Mesendoderm (in vitro differentiated cells): ENCODE measurements at regions not wholly inside any gene's neighbourhood (a gene's known extent, or its start where the extent isn't known, plus 50 kb on each side); places are given as distances from the start of the nearest gene placed in this dataset.

ENCODE experiments used
- DNase-seq: peaks from one replicate; pipeline ENCODE4 v3.0.0; 2013
- H2AK5ac ChIP-seq: 2 replicates; pipeline ENCODE4 v1.6.1; 2013; ENCODE audit warnings: low read length, inconsistent platforms
- H2BK120ac ChIP-seq: 2 replicates; pipeline ENCODE4 v1.6.1; 2013; ENCODE audit warnings: low read depth, mild to moderate bottlenecking, low read length, moderate library complexity, mixed read lengths
- H2BK15ac ChIP-seq: replicated peaks from 2 replicates; pipeline ENCODE4 v1.6.1; 2013; ENCODE audit warnings: low read depth, mild to moderate bottlenecking, moderate library complexity
- H2BK5ac ChIP-seq: 2 replicates; pipeline ENCODE4 v1.6.1; 2013; ENCODE audit warnings: low read length, inconsistent platforms
- H3K18ac ChIP-seq: 2 replicates; pipeline ENCODE4 v1.6.1; 2013; ENCODE audit warnings: mild to moderate bottlenecking, low read length, mixed read lengths
- H3K23ac ChIP-seq: one replicate; pipeline ENCODE4 v1.6.1; 2013; ENCODE audit warnings: low read length
- H3K27ac ChIP-seq: 2 replicates; pipeline ENCODE4 v1.5.1; 2013; ENCODE audit warnings: low read depth, mild to moderate bottlenecking, inconsistent platforms, low read length, moderate library complexity
- H3K27me3 ChIP-seq: 2 replicates; pipeline ENCODE4 v1.6.1; 2013; ENCODE audit warnings: low read length, control low read depth, mild to moderate bottlenecking, inconsistent platforms; ENCODE audit not compliant: insufficient read depth, poor library complexity
- H3K36me3 ChIP-seq: 2 replicates; pipeline ENCODE4 v1.6.1; 2013; ENCODE audit warnings: low read length, inconsistent platforms; ENCODE audit not compliant: control insufficient read depth, insufficient read depth
- H3K4ac ChIP-seq: one replicate; pipeline ENCODE4 v1.6.1; 2013; ENCODE audit warnings: low read depth, mild to moderate bottlenecking, low read length, moderate library complexity
- H3K4me1 ChIP-seq: 2 replicates; pipeline ENCODE4 v1.6.1; 2013; ENCODE audit warnings: low read depth, low read length, inconsistent platforms; ENCODE audit not compliant: control insufficient read depth
- H3K4me2 ChIP-seq: 2 replicates; pipeline ENCODE4 v1.6.1; 2013; ENCODE audit warnings: low read length
- H3K4me3 ChIP-seq: 2 replicates; pipeline ENCODE4 v1.5.1; 2013; ENCODE audit warnings: mild to moderate bottlenecking, low read length
- H3K56ac ChIP-seq: one replicate; pipeline ENCODE4 v1.6.1; 2013; ENCODE audit warnings: low read length
- H3K79me1 ChIP-seq: 2 replicates; pipeline ENCODE4 v1.6.1; 2013; ENCODE audit warnings: low read length, inconsistent platforms
- H3K79me2 ChIP-seq: 2 replicates; pipeline ENCODE4 v1.6.1; 2013; ENCODE audit warnings: mild to moderate bottlenecking, low read length; ENCODE audit not compliant: control insufficient read depth, insufficient read depth
- H3K9ac ChIP-seq: 2 replicates; pipeline ENCODE4 v1.6.1; 2013; ENCODE audit warnings: low read length, inconsistent platforms
- H4K5ac ChIP-seq: one replicate; pipeline ENCODE4 v1.6.1; 2013; ENCODE audit warnings: low read length
- H4K8ac ChIP-seq: one replicate; pipeline ENCODE4 v1.6.1; 2013; ENCODE audit warnings: low read depth, mild to moderate bottlenecking, control low read depth, low read length, moderate library complexity
- WGBS: extraction: QIAGEN DNeasy Blood & Tissue Kit; methylation state at CpG from one replicate; pipeline ENCODE4 v1.1.7; 2013; ENCODE audit warnings: low lambda C conversion rate, missing lambda C conversion rate; ENCODE audit not compliant: insufficient coverage; ENCODE audit errors: extremely low coverage; 5-methylcytosine and 5-hydroxymethylcytosine counted together

- Histone ChIP-seq H3K4me1 (peaks cover 5% of the 10 kb centered on the region), H3K27ac (peak overlapping the region; percentile 16), H4K8ac (no peak overlapping the region), H3K79me2 (no peaks in the 10 kb centered on the region), H3K36me3 (no peaks in the 10 kb centered on the region), H3K4ac (no peak overlapping the region), H3K4me2 (no peak overlapping the region), H2BK15ac (no peak overlapping the region), H3K56ac (peak overlapping the region; percentile 54), H3K79me1 (no peaks in the 10 kb centered on the region), H3K23ac (no peak overlapping the region), H2BK5ac (peak overlapping the region; percentile 54), H3K27me3 (no peaks in the 10 kb centered on the region), H2BK120ac (no peak overlapping the region), H3K18ac (peak overlapping the region; percentile 13), H3K9ac (no peak overlapping the region), H3K4me3 (no peak overlapping the region), H4K5ac (no peak overlapping the region), H2AK5ac (peak overlapping the region; percentile 72)
- DNase-seq = peak; percentile 67
- no CpG with 5 or more reads among the region's 12 CpGs for WGBS
These were observed 94.0 kb upstream of the RALGAPA2 start for GRCh38 chr20:20806121-20807095.

- Histone ChIP-seq H3K23ac (no peak overlapping the region), H3K27me3 (no peaks in the 10 kb centered on the region), H3K27ac (no peak overlapping the region), H2BK5ac (no peak overlapping the region), H2AK5ac (no peak overlapping the region), H3K18ac (peak overlapping the region; percentile 66), H3K9ac (no peak overlapping the region), H3K79me2 (no peaks in the 10 kb centered on the region), H3K4me2 (no peak overlapping the region), H2BK120ac (no peak overlapping the region), H3K79me1 (no peaks in the 10 kb centered on the region), H3K4me1 (peaks cover 5% of the 10 kb centered on the region), H2BK15ac (no peak overlapping the region), H3K4me3 (no peak overlapping the region), H3K56ac (no peak overlapping the region), H4K8ac (no peak overlapping the region), H3K4ac (no peak overlapping the region), H4K5ac (no peak overlapping the region), H3K36me3 (no peaks in the 10 kb centered on the region)
- no CpG with 5 or more reads among the region's 3 CpGs for WGBS
- no peak for DNase-seq
These were observed 90.6 kb upstream of the RALGAPA2 start for GRCh38 chr20:20803011-20803410.

- Histone ChIP-seq H3K4me1 (peaks cover 5% of the 10 kb centered on the region), H3K23ac (no peak overlapping the region), H2BK120ac (no peak overlapping the region), H3K4me2 (no peak overlapping the region), H3K4ac (no peak overlapping the region), H3K56ac (no peak overlapping the region), H3K27me3 (no peaks in the 10 kb centered on the region), H2AK5ac (no peak overlapping the region), H3K79me1 (no peaks in the 10 kb centered on the region), H3K9ac (no peak overlapping the region), H3K36me3 (no peaks in the 10 kb centered on the region), H3K4me3 (no peak overlapping the region), H4K8ac (no peak overlapping the region), H2BK15ac (no peak overlapping the region), H3K27ac (no peak overlapping the region), H3K79me2 (no peaks in the 10 kb centered on the region), H3K18ac (no peak overlapping the region), H2BK5ac (no peak overlapping the region), H4K5ac (no peak overlapping the region)
- no CpG with 5 or more reads among the region's 3 CpGs for WGBS
- DNase-seq = peak; percentile 11
These were observed 89.9 kb upstream of the RALGAPA2 start for GRCh38 chr20:20802328-20802727.

GRCh38 chr20:20799716-20800312 lies 87.4 kb upstream of the RALGAPA2 start:
- H3K4me3 ChIP-seq = no peak overlapping the region

GRCh38 chr20:20797521-20798310 lies 85.3 kb upstream of the RALGAPA2 start:
- no peak overlapping the region for H2BK5ac ChIP-seq
- no CpG with 5 or more reads among the region's 14 CpGs for WGBS
- H3K4me3 ChIP-seq = no peak overlapping the region
- H3K27ac ChIP-seq = no peak overlapping the region
- H2BK120ac ChIP-seq = no peak overlapping the region
- DNase-seq = no peak
- no peak overlapping the region for H2AK5ac ChIP-seq
- no peak overlapping the region for H3K56ac ChIP-seq
- no peak overlapping the region for H3K9ac ChIP-seq
- no peaks in the 10 kb centered on the region for H3K79me1 ChIP-seq
- no peaks in the 10 kb centered on the region for H3K79me2 ChIP-seq
- H3K27me3 ChIP-seq = no peaks in the 10 kb centered on the region
- no peak overlapping the region for H2BK15ac ChIP-seq
- no peak overlapping the region for H4K5ac ChIP-seq
- no peaks in the 10 kb centered on the region for H3K4me1 ChIP-seq
- no peak overlapping the region for H3K18ac ChIP-seq
- H3K23ac ChIP-seq = no peak overlapping the region
- H3K36me3 ChIP-seq = no peaks in the 10 kb centered on the region
- H4K8ac ChIP-seq = no peak overlapping the region
- no peak overlapping the region for H3K4me2 ChIP-seq
- no peak overlapping the region for H3K4ac ChIP-seq

More at GRCh38 chr20:20799716-20800312, 87.4 kb upstream of the RALGAPA2 start:
- Histone ChIP-seq H3K4me2 (no peak overlapping the region), H2BK15ac (no peak overlapping the region), H3K36me3 (no peaks in the 10 kb centered on the region), H3K4me1 (no peaks in the 10 kb centered on the region), H3K79me2 (no peaks in the 10 kb centered on the region), H4K5ac (no peak overlapping the region), H2BK5ac (no peak overlapping the region), H3K27ac (no peak overlapping the region), H3K18ac (no peak overlapping the region), H2BK120ac (no peak overlapping the region), H3K4ac (no peak overlapping the region), H4K8ac (no peak overlapping the region), H3K27me3 (no peaks in the 10 kb centered on the region), H3K23ac (no peak overlapping the region), H3K9ac (no peak overlapping the region), H2AK5ac (no peak overlapping the region), H3K56ac (no peak overlapping the region), H3K79me1 (no peaks in the 10 kb centered on the region)
- no CpG with 5 or more reads among the region's 6 CpGs for WGBS
- no peak for DNase-seq
